HG03469 (cell line): ENCODE measurements at regions not wholly inside any gene's neighbourhood (a gene's known extent, or its start where the extent isn't known, plus 50 kb on each side); places are given as distances from the start of the nearest gene placed in this dataset.

Source experiments
- ATAC-seq: cut with Tn5 transposase; IDR thresholded peaks from one replicate; pipeline ENCODE4 v1.9.1; 2021; ENCODE audit warnings: mild to moderate bottlenecking, moderate library complexity, moderate number of reproducible peaks; ENCODE audit not compliant: unreplicated experiment

DNA sequence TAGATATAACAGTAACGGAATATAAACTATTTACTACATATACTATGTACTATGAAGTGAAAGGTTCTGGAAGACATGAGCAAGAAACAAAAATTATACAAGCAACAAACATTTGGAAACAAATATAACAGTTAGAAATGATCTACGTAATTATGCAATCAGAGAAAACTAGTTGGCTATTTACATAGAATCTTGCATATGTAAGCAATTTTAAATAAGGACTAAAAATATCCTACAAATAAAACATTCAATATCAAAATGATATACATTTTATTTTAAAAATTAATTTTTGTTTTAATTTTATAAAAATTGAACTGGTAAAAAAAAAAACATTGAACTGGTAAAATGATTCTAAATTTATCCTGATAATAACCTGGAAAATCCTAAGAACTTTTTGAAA lies 642.5 kb upstream of the PCDH10 start:
- ATAC-seq = no peak

DNA sequence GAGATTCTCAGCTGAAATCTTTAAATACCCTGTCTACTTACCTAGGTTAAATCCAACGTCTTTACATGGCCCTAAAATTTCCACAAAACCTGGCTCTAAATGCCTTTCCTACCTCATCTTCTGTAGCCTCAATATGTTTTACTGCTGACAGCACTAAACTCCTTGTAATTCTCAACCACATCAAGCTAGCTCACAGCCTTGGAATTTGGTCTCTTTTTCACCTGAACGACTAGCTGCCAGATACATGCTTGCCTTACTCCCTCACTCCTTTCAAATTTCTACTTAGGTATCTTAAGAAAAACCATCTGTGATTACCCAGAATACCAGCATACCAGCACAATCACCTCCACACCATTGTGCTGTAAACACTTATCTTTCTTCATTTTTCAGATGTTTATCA lies 635.6 kb upstream of the PCDH10 start:
- ATAC-seq = no peak

DNA sequence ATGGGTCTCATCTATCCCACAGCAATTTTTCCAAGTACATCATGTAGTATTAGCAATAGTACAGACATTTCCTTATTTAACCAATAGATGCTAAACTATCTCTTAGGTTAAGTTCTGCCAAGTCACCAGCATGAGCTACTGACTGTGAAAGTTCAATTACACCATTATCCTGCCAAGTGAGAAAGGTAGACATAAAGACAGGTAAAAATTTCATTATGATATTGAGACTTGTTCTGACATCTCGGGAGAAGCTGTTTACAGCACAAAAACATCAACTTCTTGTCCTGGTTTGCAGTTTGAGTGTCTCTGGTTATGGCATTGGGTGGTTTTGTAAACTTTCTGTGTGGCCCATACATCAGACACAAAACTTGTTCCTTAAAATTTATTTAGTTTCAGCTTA lies 622.4 kb upstream of the PCDH10 start:
- no peak for ATAC-seq

GRCh38 chr4:132527817-132528216 lies 621.3 kb upstream of the PCDH10 start:
- ATAC-seq = no peak

DNA sequence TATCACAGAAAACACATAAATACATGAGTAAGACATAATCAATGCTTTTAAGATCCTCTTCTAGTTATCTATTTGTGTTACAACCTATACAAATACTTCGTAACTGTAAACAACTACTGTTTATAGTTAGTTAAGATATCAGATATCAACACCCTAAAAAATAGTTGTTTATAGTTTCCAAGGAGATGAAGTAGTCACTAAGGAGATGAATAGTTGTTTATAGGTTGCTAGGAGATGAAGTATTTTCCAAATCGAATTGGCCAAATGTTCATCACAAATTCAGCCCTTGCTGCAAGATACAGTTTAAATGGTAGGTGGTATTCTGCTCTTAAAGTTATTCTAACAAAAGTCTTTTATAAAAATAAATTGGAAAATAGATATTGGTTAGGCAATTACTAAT lies 618.2 kb upstream of the PCDH10 start:
- no peak for ATAC-seq

DNA sequence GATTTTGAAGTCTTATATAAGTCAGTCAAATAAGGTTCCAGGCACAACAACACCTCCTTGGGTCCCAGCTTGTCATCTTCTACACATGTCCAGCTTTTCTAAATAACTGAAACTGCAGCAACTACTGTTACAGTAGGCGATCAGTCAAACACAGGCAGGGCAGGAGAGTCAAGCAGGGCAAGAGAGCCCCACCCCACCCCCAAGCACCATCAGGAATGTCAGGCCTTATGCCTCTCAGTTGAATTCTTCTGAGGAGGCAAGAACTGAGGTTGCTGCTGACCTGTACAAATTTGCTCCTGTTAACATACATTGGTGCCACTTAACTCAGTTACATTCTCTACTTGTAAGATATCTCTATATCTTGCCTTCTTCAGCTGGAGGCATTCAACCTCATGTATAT lies 608.8 kb upstream of the PCDH10 start:
- ATAC-seq = no peak

DNA sequence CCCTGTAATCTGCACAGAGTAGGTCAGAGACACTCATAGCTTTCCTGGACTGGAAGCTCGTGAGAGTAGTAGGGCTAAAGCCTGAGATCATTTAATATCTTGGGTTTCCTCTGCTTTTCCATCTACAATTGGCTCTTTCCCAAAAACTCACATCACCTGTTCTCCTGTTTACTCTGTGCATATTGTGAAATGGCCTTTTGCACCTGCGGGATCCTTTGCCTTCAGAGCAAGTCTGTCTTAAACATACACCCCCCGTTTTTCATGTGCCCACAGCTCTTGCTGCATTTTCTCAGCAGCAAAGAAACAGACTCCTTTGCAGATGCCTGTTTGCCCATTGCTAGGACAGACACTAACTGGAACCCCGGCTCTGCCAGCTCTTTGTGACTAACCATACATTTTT lies 608.3 kb upstream of the PCDH10 start:
- no peak for ATAC-seq

- no peak for ATAC-seq
Observed at GRCh38 chr4:132542228-132542627, 606.9 kb upstream of the PCDH10 start.

- ATAC-seq = no peak
Observed at GRCh38 chr4:132548463-132548862, 600.6 kb upstream of the PCDH10 start.

DNA sequence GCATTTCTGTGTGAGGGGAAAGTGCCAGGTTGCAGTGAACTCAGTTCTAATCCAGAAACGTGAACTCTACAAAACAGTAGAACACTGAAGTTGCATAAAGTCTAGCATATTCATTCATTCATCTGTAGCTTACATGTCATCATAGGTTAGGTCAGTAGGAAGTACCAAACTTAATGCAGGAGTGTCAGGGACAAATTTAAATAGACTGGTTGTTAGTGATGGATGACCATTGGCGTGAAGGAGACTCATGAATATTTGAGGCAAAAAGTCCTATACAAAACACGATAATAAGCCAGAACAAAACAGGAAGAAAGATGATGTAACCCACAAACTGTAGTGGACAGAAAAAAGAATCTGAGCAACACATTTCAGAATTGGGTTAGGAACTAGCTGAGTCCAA lies 592.8 kb upstream of the PCDH10 start:
- ATAC-seq = no peak

DNA sequence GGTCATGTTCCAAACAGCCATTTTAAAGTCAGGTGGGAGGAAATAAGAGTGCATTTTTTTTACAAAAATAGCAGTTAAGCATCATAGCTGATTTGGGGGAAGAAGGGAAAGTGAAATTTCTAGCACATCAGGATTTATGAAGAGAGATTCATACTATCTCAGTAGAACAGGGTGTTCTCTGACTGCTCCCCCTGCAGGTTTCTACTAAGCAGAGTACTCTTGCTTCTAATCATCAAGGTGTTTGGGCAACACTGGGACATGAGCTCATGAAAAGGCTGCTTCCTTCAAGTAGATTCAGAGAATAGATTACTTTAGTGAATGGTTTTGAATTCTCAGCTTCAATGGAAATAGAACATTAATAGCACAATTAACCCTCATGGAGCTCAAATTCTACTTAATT lies 591.4 kb upstream of the PCDH10 start:
- no peak for ATAC-seq

DNA sequence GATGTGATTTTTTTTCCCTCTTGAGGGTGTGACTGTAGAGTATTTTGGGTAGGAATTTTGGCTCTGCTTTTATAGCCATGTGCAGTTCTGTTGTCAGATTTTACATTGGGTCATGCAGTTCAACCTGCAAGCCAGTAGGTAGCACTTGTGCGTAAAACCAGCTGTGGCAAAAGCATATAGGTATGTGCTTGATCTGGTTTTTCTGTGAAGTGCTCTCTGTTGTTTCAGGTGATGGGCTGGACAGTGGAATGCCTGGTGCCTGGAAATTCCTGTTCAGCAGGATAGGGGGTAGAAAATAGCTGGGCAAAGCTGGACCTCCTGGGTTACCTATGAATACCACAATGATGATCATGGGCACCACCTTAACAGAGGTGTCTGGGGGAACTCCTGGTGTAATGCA lies 584.2 kb upstream of the PCDH10 start:
- no peak for ATAC-seq

GRCh38 chr4:132565542-132565941 lies 583.6 kb upstream of the PCDH10 start:
- no peak for ATAC-seq

DNA sequence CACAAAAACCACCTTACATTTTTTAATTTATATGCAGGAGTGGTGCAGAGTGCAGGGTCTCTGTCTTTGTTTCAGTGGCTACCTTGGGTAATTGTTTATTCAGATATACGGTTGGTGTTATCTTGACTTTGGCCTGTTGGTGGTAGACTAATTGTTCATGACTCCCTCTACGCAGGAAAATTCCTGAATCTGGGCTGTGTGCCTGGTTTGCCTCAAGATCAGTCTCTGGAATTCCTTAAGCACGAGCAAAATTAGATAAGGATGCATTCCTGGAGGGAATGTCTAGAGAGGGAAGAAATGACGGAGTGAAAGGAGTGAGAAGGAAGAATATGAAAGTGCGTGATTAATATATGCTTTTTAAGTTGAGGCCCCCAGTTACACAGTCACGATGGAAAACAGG lies 576.9 kb upstream of the PCDH10 start:
- ATAC-seq = no peak

DNA sequence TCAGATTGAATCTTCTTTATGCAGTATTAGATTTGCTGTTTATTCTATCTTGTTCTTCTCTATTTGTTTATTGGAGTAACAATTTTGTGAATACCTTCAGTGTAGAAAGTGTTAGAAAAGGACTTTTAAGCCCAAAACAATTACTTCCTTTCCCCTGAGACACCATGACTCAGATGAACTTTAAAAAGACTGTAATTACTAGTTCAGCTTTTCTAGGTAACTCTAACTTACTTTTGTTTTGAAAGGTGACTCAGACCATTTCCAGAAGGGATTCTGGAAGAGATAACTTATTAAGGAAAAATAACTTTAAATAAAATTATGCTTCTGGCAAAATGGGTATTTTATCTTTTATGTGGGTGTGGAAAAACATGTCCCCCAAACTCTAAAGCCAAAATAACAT lies 561.5 kb upstream of the PCDH10 start:
- ATAC-seq = no peak

- no peak for ATAC-seq
Observed at GRCh38 chr4:132592340-132592739, 556.8 kb upstream of the PCDH10 start.

GRCh38 chr4:132592850-132593249 lies 556.2 kb upstream of the PCDH10 start:
- ATAC-seq = no peak

- ATAC-seq = no peak
Observed at GRCh38 chr4:132593717-132594400, 555.2 kb upstream of the PCDH10 start.

DNA sequence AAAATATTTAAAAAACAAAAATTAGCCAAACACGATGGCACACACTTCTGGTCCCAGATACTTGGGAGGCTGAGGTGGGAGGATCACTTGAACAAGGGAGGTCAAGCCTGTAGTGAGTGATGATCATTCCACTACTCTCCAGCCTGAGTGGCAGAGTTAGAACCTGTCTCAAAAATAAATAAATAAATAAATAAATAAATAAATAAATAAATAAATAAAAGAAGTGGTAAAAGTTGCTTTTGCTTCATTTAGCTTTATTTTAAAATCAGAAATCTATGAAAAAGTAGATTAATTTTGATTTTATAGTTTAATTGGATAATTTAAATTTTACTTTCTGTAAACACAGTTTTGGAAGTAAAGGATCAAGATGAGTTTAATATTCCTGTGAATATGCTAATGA lies 552.9 kb upstream of the PCDH10 start:
- ATAC-seq = no peak

GRCh38 chr4:132605551-132605950 lies 543.5 kb upstream of the PCDH10 start:
- ATAC-seq = no peak

DNA sequence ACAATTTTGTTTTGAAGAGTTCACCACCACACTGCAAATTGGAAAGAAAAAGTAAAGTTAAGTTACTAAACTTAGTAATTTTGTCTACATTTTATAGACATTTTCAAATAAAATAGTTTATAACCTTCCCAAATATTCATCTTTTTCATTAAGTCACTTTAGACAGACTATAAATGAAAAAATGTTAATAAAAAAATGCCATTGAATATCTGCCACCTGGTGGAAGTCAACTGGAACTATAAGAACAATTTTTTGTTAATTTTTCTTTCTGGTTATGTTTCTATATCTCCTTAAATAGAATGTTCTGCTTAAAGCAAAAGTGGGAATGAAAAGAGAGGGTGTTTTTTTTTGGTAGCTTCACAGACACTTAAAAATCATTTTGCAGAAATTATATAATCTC lies 534.4 kb upstream of the PCDH10 start:
- ATAC-seq = no peak

DNA sequence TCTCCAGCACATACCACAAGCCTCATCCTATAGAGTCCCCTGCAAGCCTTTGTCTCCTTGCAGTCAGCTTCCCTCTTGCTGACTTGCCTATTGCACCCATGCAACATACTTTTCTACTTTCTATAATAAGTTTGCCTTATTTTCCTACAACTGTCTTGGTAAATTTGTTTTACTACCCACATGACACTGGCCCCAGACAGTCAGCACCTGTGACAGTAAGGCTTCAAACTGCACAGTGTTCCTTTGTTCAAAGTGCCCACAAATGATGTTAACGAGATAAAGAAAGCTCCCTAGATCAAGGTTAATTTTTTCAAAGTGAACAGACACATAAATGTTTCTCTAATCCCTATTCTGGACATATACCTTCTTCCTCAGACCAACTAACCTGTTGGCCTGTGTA lies 529.1 kb upstream of the PCDH10 start:
- ATAC-seq = no peak

- ATAC-seq = no peak
Observed at GRCh38 chr4:132642016-132642817, 506.9 kb upstream of the PCDH10 start.
